Keratinocyte (primary cell): ENCODE measurements at regions not wholly inside any gene's neighbourhood (a gene's known extent, or its start where the extent isn't known, plus 50 kb on each side); places are given as distances from the start of the nearest gene placed in this dataset.

Source experiments
- DNase-seq: peaks from one replicate; pipeline ENCODE4 v3.0.0-alpha.2; 2011; ENCODE audit warnings: low read depth, missing footprints, low spot score
- FAIRE-seq: peaks from 2 replicates; lab custom pipeline; 2011; peaks lifted over from hg19 to GRCh38; lab: Jason Lieb, UNC
- H2AFZ ChIP-seq: 2 replicates; pipeline ENCODE4 v1.6.0; 2012; ENCODE audit warnings: low read length, control low read depth, inconsistent platforms; ENCODE audit not compliant: control insufficient read depth
- H3K27ac ChIP-seq: 2 replicates; pipeline ENCODE4 v1.5.1; 2011; ENCODE audit warnings: low read length; ENCODE audit not compliant: control insufficient read depth, insufficient read depth
- H3K27me3 ChIP-seq: 3 replicates; pipeline ENCODE4 v1.6.0; 2011; ENCODE audit warnings: low read length; ENCODE audit not compliant: control insufficient read depth, insufficient read depth; ENCODE audit errors: extremely low read depth
- H3K36me3 ChIP-seq, 2 experiments: 2 replicates in 1 of 2; 3 replicates in 1 of 2; pipeline ENCODE4 v1.5.1; 2011; ENCODE audit warnings: low read length in 2 of 2, mild to moderate bottlenecking in 1 of 2; ENCODE audit not compliant: control insufficient read depth in 2 of 2, insufficient read depth in 2 of 2; ENCODE audit errors: extremely low read depth in 1 of 2
- H3K4me1 ChIP-seq: 3 replicates; pipeline ENCODE4 v1.5.1; 2011; ENCODE audit warnings: low read length; ENCODE audit not compliant: control insufficient read depth, insufficient read depth; ENCODE audit errors: extremely low read depth
- H3K4me2 ChIP-seq: 3 replicates; pipeline ENCODE4 v1.6.0; 2011; ENCODE audit warnings: low read depth, low read length; ENCODE audit not compliant: control insufficient read depth, insufficient read depth; ENCODE audit errors: extremely low read depth
- H3K4me3 ChIP-seq, 3 experiments: fragments of 200-600 bp in 1 of 3; sonication (generic) in 1 of 3; 2 replicates in 2 of 3; 3 replicates in 1 of 3; pipeline ENCODE4 v1.5.1; 2011 to 2016; ENCODE audit warnings: low read length in 3 of 3, mild to moderate bottlenecking in 3 of 3, control low read depth in 2 of 3, inconsistent platforms in 1 of 3, low read depth in 1 of 3, mixed read lengths in 1 of 3, mixed run types in 1 of 3, moderate library complexity in 1 of 3; ENCODE audit not compliant: control insufficient read depth in 2 of 3, insufficient read depth in 2 of 3; ENCODE audit errors: extremely low read depth in 1 of 3
- H3K79me2 ChIP-seq: 2 replicates; pipeline ENCODE4 v1.6.0; 2012; ENCODE audit warnings: low read length; ENCODE audit not compliant: control insufficient read depth, insufficient read depth
- H3K9ac ChIP-seq: 3 replicates; pipeline ENCODE4 v1.6.0; 2011; ENCODE audit warnings: low read length; ENCODE audit not compliant: control insufficient read depth, insufficient read depth; ENCODE audit errors: extremely low read depth
- H3K9me1 ChIP-seq: 3 replicates; pipeline ENCODE4 v1.6.0; 2011; ENCODE audit warnings: low read length; ENCODE audit not compliant: control insufficient read depth, insufficient read depth; ENCODE audit errors: extremely low read depth
- H3K9me3 ChIP-seq: 2 replicates; pipeline ENCODE4 v1.5.1; 2012; ENCODE audit warnings: low read depth, low read length; ENCODE audit not compliant: control insufficient read depth
- H4K20me1 ChIP-seq: 3 replicates; pipeline ENCODE4 v1.6.0; 2011; ENCODE audit warnings: low read length; ENCODE audit not compliant: control insufficient read depth, insufficient read depth; ENCODE audit errors: extremely low read depth
- CTCF ChIP-seq, 3 experiments: IDR thresholded peaks in 1 of 3; conservative IDR thresholded peaks in 1 of 3; optimal IDR thresholded peaks in 1 of 3; 2 replicates in 2 of 3; 3 replicates in 1 of 3; pipeline versions ENCODE3 to v1.5.1; 2011; ENCODE audit warnings: low read length in 3 of 3, mild to moderate bottlenecking in 3 of 3, moderate library complexity in 2 of 3, control low read depth in 1 of 3, inconsistent platforms in 1 of 3; ENCODE audit not compliant: insufficient read depth in 2 of 3; ENCODE audit errors: extremely low read depth in 1 of 3
- EZH2 ChIP-seq: IDR thresholded peaks from one replicate; pipeline ENCODE4 v1.6.1; 2012; ENCODE audit warnings: inconsistent platforms, mild to moderate bottlenecking, low read length, moderate library complexity
- dilution Hi-C: fragments of 300-500 bp; cut with MboI; formaldehyde crosslinking; loops from one replicate; pipeline ENCODE4 v1.7.0; 2020; ENCODE audit warnings: low sequenced_read_pairs; ENCODE audit not compliant: extremely low pct_ligation_motif_present

GRCh38 chr5:91595424-91595823, 212.3 kb upstream of the ARRDC3 start:
- dilution Hi-C loops, result no loop called here
- H3K9ac ChIP-seq, result no peak overlapping the region
- no peaks in the 10 kb centered on the region for H3K36me3 ChIP-seq
- no peaks in the 10 kb centered on the region for H4K20me1 ChIP-seq
- FAIRE-seq, result no peak
- H3K9me3 ChIP-seq, result no peaks in the 10 kb centered on the region
- DNase-seq, result no peak
- H3K27me3 ChIP-seq, result no peaks in the 10 kb centered on the region
- no peaks in the 10 kb centered on the region for H3K4me1 ChIP-seq
- no peak overlapping the region for H2AFZ ChIP-seq
- H3K27ac ChIP-seq, result no peak overlapping the region
- no peaks in the 10 kb centered on the region for H3K79me2 ChIP-seq
- no peaks in the 10 kb centered on the region for H3K9me1 ChIP-seq
- H3K4me3 ChIP-seq, result no peak overlapping the region
- H3K4me2 ChIP-seq, result no peak overlapping the region
- TF ChIP-seq CTCF (optimal IDR thresholded peaks at IDR 0.05 in 1 of 3, IDR thresholded peaks at IDR 0.05 in 1 of 3, conservative IDR thresholded peaks at IDR 0.05 in 1 of 3; ENCODE audit: extremely low read depth in 1 of 3, insufficient read depth in 2 of 3, low read length in 3 of 3) (no peak), EZH2 (no peak)

GRCh38 chr5:91591076-91591475, 208.0 kb upstream of the ARRDC3 start:
- H3K9me3 ChIP-seq, result no peaks in the 10 kb centered on the region
- no peak overlapping the region for H2AFZ ChIP-seq
- no peak overlapping the region for H3K9ac ChIP-seq
- no peak for FAIRE-seq
- no peaks in the 10 kb centered on the region for H3K4me1 ChIP-seq
- H4K20me1 ChIP-seq, result no peaks in the 10 kb centered on the region
- no peak overlapping the region for H3K4me2 ChIP-seq
- H3K4me3 ChIP-seq, result no peak overlapping the region
- no peak overlapping the region for H3K27ac ChIP-seq
- TF ChIP-seq EZH2, result no peak
- TF ChIP-seq CTCF (optimal IDR thresholded peaks at IDR 0.05 in 1 of 3, IDR thresholded peaks at IDR 0.05 in 1 of 3, conservative IDR thresholded peaks at IDR 0.05 in 1 of 3; ENCODE audit: extremely low read depth in 1 of 3, insufficient read depth in 2 of 3, low read length in 3 of 3), result no peak
- DNase-seq, result no peak
- no peaks in the 10 kb centered on the region for H3K36me3 ChIP-seq
- H3K9me1 ChIP-seq, result no peaks in the 10 kb centered on the region
- dilution Hi-C loops, result no loop called here
- H3K27me3 ChIP-seq, result no peaks in the 10 kb centered on the region
- no peaks in the 10 kb centered on the region for H3K79me2 ChIP-seq
